ENCODE measurements at regions not wholly inside any gene's neighbourhood (a gene's known extent, or its start where the extent isn't known, plus 50 kb on each side); places are given as distances from the start of the nearest gene placed in this dataset.
"Not testable (repeated sequence)": the region's sequence is repeated elsewhere in the genome, so short reads cannot be mapped to it uniquely, and the experiment has no call there.

GRCh38 chrX:67213686-67214085 lies 330.1 kb upstream of the AR start:
- DNase-seq, result not testable (repeated sequence)

- no peak for DNase-seq
Measured at GRCh38 chrX:67207912-67208311, 335.9 kb upstream of the AR start.

- DNase-seq, result no peak
Measured at GRCh38 chrX:67159437-67159836, 384.4 kb upstream of the AR start.

- DNase-seq, result no peak
Measured at GRCh38 chrX:67114635-67115034, 429.2 kb upstream of the AR start.

GRCh38 chrX:67105758-67106116 lies 438.1 kb upstream of the AR start:
- DNase-seq, result no peak

- no peak for DNase-seq
Measured at GRCh38 chrX:67104982-67105757, 438.7 kb upstream of the AR start.

GRCh38 chrX:67100031-67100884 lies 443.6 kb upstream of the AR start:
- no peak for DNase-seq

- no peak for DNase-seq
Measured at GRCh38 chrX:67094061-67094460, 449.8 kb upstream of the AR start.

- no peak for DNase-seq
Measured at GRCh38 chrX:67050760-67051159, 411.9 kb upstream of the EDA2R start.

- DNase-seq, result no peak
Measured at GRCh38 chrX:67044866-67045265, 406.0 kb upstream of the EDA2R start.

- DNase-seq, result no peak
Measured at GRCh38 chrX:67044029-67044653, 405.3 kb upstream of the EDA2R start.

- DNase-seq, result no peak
Measured at GRCh38 chrX:67004451-67004850, 365.6 kb upstream of the EDA2R start.

GRCh38 chrX:66994729-66995128 lies 355.9 kb upstream of the EDA2R start:
- DNase-seq, result no peak

GRCh38 chrX:66992077-66992476 lies 353.2 kb upstream of the EDA2R start:
- not testable (repeated sequence) for DNase-seq

GRCh38 chrX:66988331-66988730 lies 349.5 kb upstream of the EDA2R start:
- no peak for DNase-seq

GRCh38 chrX:66961665-66962064 lies 322.8 kb upstream of the EDA2R start:
- DNase-seq, result no peak

- DNase-seq, result no peak
Measured at GRCh38 chrX:66931713-66932112, 292.8 kb upstream of the EDA2R start.

- DNase-seq, result not testable (repeated sequence)
Measured at GRCh38 chrX:66930516-66930915, 291.6 kb upstream of the EDA2R start.

- no peak for DNase-seq
Measured at GRCh38 chrX:66920296-66920695, 281.4 kb upstream of the EDA2R start.

- no peak for DNase-seq
Measured at GRCh38 chrX:66919280-66919832, 280.5 kb upstream of the EDA2R start.

GRCh38 chrX:66918511-66918910 lies 279.6 kb upstream of the EDA2R start:
- DNase-seq, result no peak

GRCh38 chrX:66915893-66916292 lies 277.0 kb upstream of the EDA2R start:
- DNase-seq, result no peak

- no peak for DNase-seq
Measured at GRCh38 chrX:66914080-66914479, 275.2 kb upstream of the EDA2R start.

GRCh38 chrX:66912417-66912816 lies 273.5 kb upstream of the EDA2R start:
- no peak for DNase-seq

All from NCI-H524 treated with DMSO at 0.1 percent for 48 hours (cell line).